ENCODE measurements at regions not wholly inside any gene's neighbourhood (a gene's known extent, or its start where the extent isn't known, plus 50 kb on each side); places are given as distances from the start of the nearest gene placed in this dataset.

GRCh38 chr11:29480981-29481380 is 535.8 kb downstream of the KCNA4 start:
- H3K9me3 Mint-ChIP-seq (ENCODE audit: unreplicated experiment) = no peaks in the 10 kb centered on the region
- no peak for DNase-seq
- no peaks in the 10 kb centered on the region for H3K36me3 Mint-ChIP-seq (ENCODE audit: unreplicated experiment)
- H3K27ac Mint-ChIP-seq (ENCODE audit: unreplicated experiment) = no peak overlapping the region
- H3K27me3 Mint-ChIP-seq (ENCODE audit: unreplicated experiment) = no peaks in the 10 kb centered on the region
- H3K4me1 Mint-ChIP-seq (ENCODE audit: low read depth, unreplicated experiment) = no peaks in the 10 kb centered on the region
- TF ChIP-seq CTCF (IDR thresholded peaks at IDR 0.05; ENCODE audit: partially characterized antibody, unreplicated experiment) = no peak
- H3K4me3 Mint-ChIP-seq (ENCODE audit: unreplicated experiment) = no peak overlapping the region

GRCh38 chr11:29458252-29458651 is 558.6 kb downstream of the KCNA4 start:
- no peak for DNase-seq
- Mint-ChIP-seq H3K4me1 (ENCODE audit: low read depth, unreplicated experiment) (peaks cover 11% of the 10 kb centered on the region), H3K27ac (ENCODE audit: unreplicated experiment) (no peak overlapping the region), H3K4me3 (ENCODE audit: unreplicated experiment) (no peak overlapping the region), H3K9me3 (ENCODE audit: unreplicated experiment) (no peaks in the 10 kb centered on the region), H3K36me3 (ENCODE audit: unreplicated experiment) (no peaks in the 10 kb centered on the region), H3K27me3 (ENCODE audit: unreplicated experiment) (no peaks in the 10 kb centered on the region)
- TF ChIP-seq CTCF (IDR thresholded peaks at IDR 0.05; ENCODE audit: partially characterized antibody, unreplicated experiment) = no peak

- H3K27ac Mint-ChIP-seq (ENCODE audit: unreplicated experiment) = no peak overlapping the region
- DNase-seq = no peak
- TF ChIP-seq CTCF (IDR thresholded peaks at IDR 0.05; ENCODE audit: partially characterized antibody, unreplicated experiment) = no peak
- no peaks in the 10 kb centered on the region for H3K27me3 Mint-ChIP-seq (ENCODE audit: unreplicated experiment)
- peaks cover 4% of the 10 kb centered on the region for H3K4me1 Mint-ChIP-seq (ENCODE audit: low read depth, unreplicated experiment)
- no peak overlapping the region for H3K4me3 Mint-ChIP-seq (ENCODE audit: unreplicated experiment)
- H3K9me3 Mint-ChIP-seq (ENCODE audit: unreplicated experiment) = no peaks in the 10 kb centered on the region
- H3K36me3 Mint-ChIP-seq (ENCODE audit: unreplicated experiment) = no peaks in the 10 kb centered on the region
Observed at GRCh38 chr11:29452146-29452545, 564.7 kb downstream of the KCNA4 start.

- no peaks in the 10 kb centered on the region for H3K27me3 Mint-ChIP-seq (ENCODE audit: unreplicated experiment)
- no peaks in the 10 kb centered on the region for H3K9me3 Mint-ChIP-seq (ENCODE audit: unreplicated experiment)
- no peak for TF ChIP-seq CTCF (IDR thresholded peaks at IDR 0.05; ENCODE audit: partially characterized antibody, unreplicated experiment)
- H3K4me3 Mint-ChIP-seq (ENCODE audit: unreplicated experiment) = no peak overlapping the region
- no peaks in the 10 kb centered on the region for H3K4me1 Mint-ChIP-seq (ENCODE audit: low read depth, unreplicated experiment)
- no peak overlapping the region for H3K27ac Mint-ChIP-seq (ENCODE audit: unreplicated experiment)
- no peaks in the 10 kb centered on the region for H3K36me3 Mint-ChIP-seq (ENCODE audit: unreplicated experiment)
- DNase-seq = no peak
Observed at GRCh38 chr11:29449281-29450074, 567.4 kb downstream of the KCNA4 start.

GRCh38 chr11:29448246-29448877 is 568.5 kb downstream of the KCNA4 start:
- H3K27ac Mint-ChIP-seq (ENCODE audit: unreplicated experiment) = no peak overlapping the region

More at GRCh38 chr11:29448246-29448877, 568.5 kb downstream of the KCNA4 start:
- Mint-ChIP-seq H3K4me1 (ENCODE audit: low read depth, unreplicated experiment) (no peaks in the 10 kb centered on the region), H3K27me3 (ENCODE audit: unreplicated experiment) (no peaks in the 10 kb centered on the region), H3K36me3 (ENCODE audit: unreplicated experiment) (no peaks in the 10 kb centered on the region), H3K9me3 (ENCODE audit: unreplicated experiment) (no peaks in the 10 kb centered on the region), H3K4me3 (ENCODE audit: unreplicated experiment) (no peak overlapping the region)
- peak; percentile 20 for TF ChIP-seq CTCF (IDR thresholded peaks at IDR 0.05; ENCODE audit: partially characterized antibody, unreplicated experiment)
- DNase-seq = no peak

Measured in glutamatergic neuron (in vitro differentiated cells).